T-helper 1 cell treated with Interleukin-12 subunit alpha and Interleukin-12 subunit beta and Interleukin-4 antibody, amounts not matched to agents 30 μg/mL and 1 μg/mL, for 36 hours (primary cell): ENCODE measurements at regions not wholly inside any gene's neighbourhood (a gene's known extent, or its start where the extent isn't known, plus 50 kb on each side); places are given as distances from the start of the nearest gene placed in this dataset.
"Not testable (repeated sequence)": the region's sequence is repeated elsewhere in the genome, so short reads cannot be mapped to it uniquely, and the experiment has no call there.

Experiments used
- H3K27ac Mint-ChIP-seq: one replicate; pipeline ENCODE4 v1.8.0; 2021; ENCODE audit warnings: mild to moderate bottlenecking, mixed read lengths
- H3K27me3 Mint-ChIP-seq: one replicate; pipeline ENCODE4 v1.8.0; 2021; ENCODE audit warnings: low read depth, mixed read lengths
- H3K36me3 Mint-ChIP-seq: one replicate; pipeline ENCODE4 v1.8.0; 2021; ENCODE audit warnings: low read depth, mixed read lengths
- H3K4me1 Mint-ChIP-seq: one replicate; pipeline ENCODE4 v1.8.0; 2021; ENCODE audit warnings: low read depth, mixed read lengths
- H3K4me3 Mint-ChIP-seq: one replicate; pipeline ENCODE4 v1.8.0; 2021; ENCODE audit warnings: mild to moderate bottlenecking, moderate library complexity, mixed read lengths
- H3K9me3 Mint-ChIP-seq: one replicate; pipeline ENCODE4 v1.8.0; 2021; ENCODE audit warnings: mixed read lengths

- H3K9me3 Mint-ChIP-seq, result no peaks in the 10 kb centered on the region
- peaks cover 5% of the 10 kb centered on the region for H3K27me3 Mint-ChIP-seq
- H3K27ac Mint-ChIP-seq, result no peak overlapping the region
- H3K4me3 Mint-ChIP-seq, result no peak overlapping the region
- H3K36me3 Mint-ChIP-seq, result no peaks in the 10 kb centered on the region
- H3K4me1 Mint-ChIP-seq, result no peaks in the 10 kb centered on the region
Observed at GRCh38 chr6:3617681-3618311, 133.7 kb downstream of the PXDC1 start.

GRCh38 chr6:3617192-3617631 is 134.3 kb downstream of the PXDC1 start:
- Mint-ChIP-seq H3K27ac (no peak overlapping the region), H3K27me3 (peaks cover under 1% of the 10 kb centered on the region), H3K9me3 (no peaks in the 10 kb centered on the region), H3K4me1 (no peaks in the 10 kb centered on the region), H3K36me3 (no peaks in the 10 kb centered on the region), H3K4me3 (no peak overlapping the region)

- Mint-ChIP-seq H3K4me1 (no peaks in the 10 kb centered on the region), H3K4me3 (no peak overlapping the region), H3K27me3 (peaks cover 3% of the 10 kb centered on the region), H3K9me3 (no peaks in the 10 kb centered on the region), H3K27ac (no peak overlapping the region), H3K36me3 (no peaks in the 10 kb centered on the region)
Observed at GRCh38 chr6:3616565-3617176, 134.8 kb downstream of the PXDC1 start.

- no peaks in the 10 kb centered on the region for H3K4me1 Mint-ChIP-seq
- no peak overlapping the region for H3K27ac Mint-ChIP-seq
- peaks cover 6% of the 10 kb centered on the region for H3K27me3 Mint-ChIP-seq
- no peak overlapping the region for H3K4me3 Mint-ChIP-seq
- no peaks in the 10 kb centered on the region for H3K9me3 Mint-ChIP-seq
- H3K36me3 Mint-ChIP-seq, result no peaks in the 10 kb centered on the region
Observed at GRCh38 chr6:3615391-3616380, 135.8 kb downstream of the PXDC1 start.

GRCh38 chr6:3614918-3615317 is 136.6 kb downstream of the PXDC1 start:
- peaks cover 6% of the 10 kb centered on the region for H3K27me3 Mint-ChIP-seq
- H3K27ac Mint-ChIP-seq, result no peak overlapping the region
- H3K4me1 Mint-ChIP-seq, result no peaks in the 10 kb centered on the region

GRCh38 chr6:3613565-3613964 is 137.9 kb downstream of the PXDC1 start:
- not testable (repeated sequence) for H3K36me3 Mint-ChIP-seq, H3K27ac Mint-ChIP-seq, H3K9me3 Mint-ChIP-seq, H3K4me1 Mint-ChIP-seq, H3K4me3 Mint-ChIP-seq, H3K27me3 Mint-ChIP-seq

More at GRCh38 chr6:3614918-3615317, 136.6 kb downstream of the PXDC1 start:
- Mint-ChIP-seq H3K9me3 (no peaks in the 10 kb centered on the region), H3K36me3 (no peaks in the 10 kb centered on the region), H3K4me3 (no peak overlapping the region)

GRCh38 chr6:3612341-3613041 is 139.0 kb downstream of the PXDC1 start:
- no peak overlapping the region for H3K27ac Mint-ChIP-seq
- H3K4me1 Mint-ChIP-seq, result no peaks in the 10 kb centered on the region
- peaks cover 6% of the 10 kb centered on the region for H3K27me3 Mint-ChIP-seq
- no peaks in the 10 kb centered on the region for H3K36me3 Mint-ChIP-seq
- H3K9me3 Mint-ChIP-seq, result no peaks in the 10 kb centered on the region
- H3K4me3 Mint-ChIP-seq, result no peak overlapping the region

GRCh38 chr6:3610921-3611320 is 140.6 kb downstream of the PXDC1 start:
- Mint-ChIP-seq H3K27ac (no peak overlapping the region), H3K4me1 (no peaks in the 10 kb centered on the region), H3K27me3 (peaks cover 6% of the 10 kb centered on the region), H3K9me3 (no peaks in the 10 kb centered on the region), H3K4me3 (no peak overlapping the region), H3K36me3 (no peaks in the 10 kb centered on the region)

GRCh38 chr6:3610206-3610605 is 141.3 kb downstream of the PXDC1 start:
- Mint-ChIP-seq H3K9me3 (no peaks in the 10 kb centered on the region), H3K4me1 (no peaks in the 10 kb centered on the region), H3K36me3 (no peaks in the 10 kb centered on the region), H3K4me3 (no peak overlapping the region), H3K27me3 (peaks cover 6% of the 10 kb centered on the region), H3K27ac (no peak overlapping the region)

- H3K4me1 Mint-ChIP-seq, result no peaks in the 10 kb centered on the region
- H3K27me3 Mint-ChIP-seq, result peaks cover 6% of the 10 kb centered on the region
- H3K27ac Mint-ChIP-seq, result no peak overlapping the region
- no peak overlapping the region for H3K4me3 Mint-ChIP-seq
- no peaks in the 10 kb centered on the region for H3K9me3 Mint-ChIP-seq
- H3K36me3 Mint-ChIP-seq, result no peaks in the 10 kb centered on the region
Observed at GRCh38 chr6:3609388-3609787, 142.1 kb downstream of the PXDC1 start.

GRCh38 chr6:3608159-3608558 is 143.4 kb downstream of the PXDC1 start:
- no peak overlapping the region for H3K4me3 Mint-ChIP-seq
- H3K36me3 Mint-ChIP-seq, result no peaks in the 10 kb centered on the region
- no peaks in the 10 kb centered on the region for H3K9me3 Mint-ChIP-seq
- H3K27ac Mint-ChIP-seq, result no peak overlapping the region
- peaks cover 6% of the 10 kb centered on the region for H3K27me3 Mint-ChIP-seq
- H3K4me1 Mint-ChIP-seq, result no peaks in the 10 kb centered on the region

- no peaks in the 10 kb centered on the region for H3K36me3 Mint-ChIP-seq
- peaks cover 7% of the 10 kb centered on the region for H3K27me3 Mint-ChIP-seq
- no peaks in the 10 kb centered on the region for H3K4me1 Mint-ChIP-seq
- H3K4me3 Mint-ChIP-seq, result no peak overlapping the region
- H3K9me3 Mint-ChIP-seq, result peaks cover under 1% of the 10 kb centered on the region
- no peak overlapping the region for H3K27ac Mint-ChIP-seq
Observed at GRCh38 chr6:3607599-3607998, 143.9 kb downstream of the PXDC1 start.

GRCh38 chr6:3607171-3607570 is 144.3 kb downstream of the PXDC1 start:
- Mint-ChIP-seq H3K36me3 (peaks cover 3% of the 10 kb centered on the region), H3K27ac (no peak overlapping the region), H3K4me3 (no peak overlapping the region), H3K4me1 (no peaks in the 10 kb centered on the region), H3K9me3 (peaks cover 5% of the 10 kb centered on the region), H3K27me3 (peaks cover 10% of the 10 kb centered on the region)
